SKM-1 treated with dmso at 0.1 percent for 144 hours (cell line): ENCODE measurements at regions not wholly inside any gene's neighbourhood (a gene's known extent, or its start where the extent isn't known, plus 50 kb on each side); places are given as distances from the start of the nearest gene placed in this dataset.
"Not testable (repeated sequence)": the region's sequence is repeated elsewhere in the genome, so short reads cannot be mapped to it uniquely, and the experiment has no call there.

Experiments
- DNase-seq: peaks from one replicate; lab custom pipeline; 2025; ENCODE audit not compliant: unreplicated experiment; lab: John Stamatoyannopoulos, UW

GRCh38 chr5:113652161-113652560, 138.7 kb downstream of the YTHDC2 start:
- DNase-seq = no peak

- DNase-seq = no peak
These were observed 141.3 kb downstream of the YTHDC2 start for GRCh38 chr5:113654828-113655227.

GRCh38 chr5:113660206-113660605, 146.7 kb downstream of the YTHDC2 start:
- no peak for DNase-seq

GRCh38 chr5:113660706-113661250, 147.3 kb downstream of the YTHDC2 start:
- no peak for DNase-seq

- DNase-seq = no peak
These were observed 150.5 kb downstream of the YTHDC2 start for GRCh38 chr5:113663879-113664541.

GRCh38 chr5:113673041-113673440, 159.5 kb downstream of the YTHDC2 start:
- no peak for DNase-seq

GRCh38 chr5:113675166-113675565, 161.7 kb downstream of the YTHDC2 start:
- no peak for DNase-seq

- DNase-seq = no peak
These were observed 164.7 kb downstream of the YTHDC2 start for GRCh38 chr5:113678202-113678601.

GRCh38 chr5:113678924-113679575, 165.6 kb downstream of the YTHDC2 start:
- DNase-seq = peak; percentile 43

GRCh38 chr5:113680534-113680933, 167.0 kb downstream of the YTHDC2 start:
- DNase-seq = no peak

GRCh38 chr5:113682497-113683136, 169.1 kb downstream of the YTHDC2 start:
- no peak for DNase-seq

- DNase-seq = no peak
These were observed 169.7 kb downstream of the YTHDC2 start for GRCh38 chr5:113683211-113683610.

- DNase-seq = no peak
These were observed 173.1 kb downstream of the YTHDC2 start for GRCh38 chr5:113686599-113686998.

- no peak for DNase-seq
These were observed 176.2 kb downstream of the YTHDC2 start for GRCh38 chr5:113689647-113690046.

- no peak for DNase-seq
These were observed 179.0 kb downstream of the YTHDC2 start for GRCh38 chr5:113692466-113692865.

- no peak for DNase-seq
These were observed 179.5 kb downstream of the YTHDC2 start for GRCh38 chr5:113692891-113693457.

- no peak for DNase-seq
These were observed 180.2 kb downstream of the YTHDC2 start for GRCh38 chr5:113693701-113694100.

GRCh38 chr5:113694576-113694975, 181.1 kb downstream of the YTHDC2 start:
- no peak for DNase-seq

- DNase-seq = no peak
These were observed 189.8 kb downstream of the YTHDC2 start for GRCh38 chr5:113703266-113703665.

GRCh38 chr5:113705657-113706056, 192.2 kb downstream of the YTHDC2 start:
- DNase-seq = no peak

GRCh38 chr5:113713051-113713450, 199.6 kb downstream of the YTHDC2 start:
- DNase-seq = no peak

- DNase-seq = not testable (repeated sequence)
These were observed 202.4 kb downstream of the YTHDC2 start for GRCh38 chr5:113715921-113716320.
